GM12878 (cell line): ENCODE measurements at regions not wholly inside any gene's neighbourhood (a gene's known extent, or its start where the extent isn't known, plus 50 kb on each side); places are given as distances from the start of the nearest gene placed in this dataset.

ENCODE experiments used
- ATAC-seq: fragments of 200-7000 bp; cut with Tn5 transposase; 3 replicates; pipeline ENCODE4 v1.9.1; 2020; ENCODE audit warnings: mild to moderate bottlenecking, moderate library complexity
- BruUV-seq: library from RNA; stranded (reverse); fragments of 400-500 nt; replicated peaks from 2 replicates; lab custom pipeline; 2021; lab: Mats Ljungman, UMichigan
- CTCF ChIA-PET: fragments of 300-600 bp; sonication (Branson Sonifier 250); formaldehyde crosslinking; extraction: SDS; loops from one replicate; lab custom pipeline; 2021; ENCODE audit warnings: inconsistent platforms; lab: Yijun Ruan, JAX
- POLR2A ChIA-PET: fragments of 350-600 bp; formaldehyde crosslinking; extraction: SDS; loops from one replicate; lab custom pipeline; 2021; ENCODE audit warnings: inconsistent platforms; lab: Charles Lee
- RAD21 ChIA-PET: fragments of 300-600 bp; sonication (Branson Sonifier 250); formaldehyde crosslinking; loops from one replicate; lab custom pipeline; 2023; ENCODE audit warnings: antibody characterized with exemption; ENCODE audit not compliant: unreplicated experiment; lab: Charles Lee
- SMC1A ChIA-PET: fragments of 300-600 bp; sonication (Branson Sonifier 250); formaldehyde crosslinking; loops from one replicate; lab custom pipeline; 2023; ENCODE audit not compliant: unreplicated experiment, uncharacterized antibody; lab: Charles Lee
- DNase-seq: peaks from one replicate; pipeline ENCODE4 v3.0.0-alpha.2; 2011; ENCODE audit warnings: low read depth, low spot score
- FAIRE-seq: peaks from 3 replicates; lab custom pipeline; 2011; peaks lifted over from hg19 to GRCh38; lab: Jason Lieb, UNC
- H2AFZ ChIP-seq: 2 replicates; pipeline ENCODE4 v1.6.0; 2011; ENCODE audit warnings: low read depth, low read length, control low read depth; ENCODE audit not compliant: control insufficient read depth
- H3K27ac ChIP-seq: 2 replicates; pipeline ENCODE4 v1.5.1; 2011; ENCODE audit warnings: control low read depth; ENCODE audit not compliant: control insufficient read depth, insufficient read depth
- H3K27me3 ChIP-seq, 2 experiments: replicated peaks in 1 of 2; 2 replicates each; pipeline versions ENCODE4 v1.6.0 to v1.6.1; 2011; ENCODE audit warnings: low read length in 1 of 2; ENCODE audit not compliant: control insufficient read depth in 2 of 2, insufficient read depth in 2 of 2
- H3K36me3 ChIP-seq, 2 experiments: 2 replicates each; pipeline ENCODE4 v1.5.1; 2011; ENCODE audit warnings: low read length in 1 of 2; ENCODE audit not compliant: control insufficient read depth in 2 of 2, insufficient read depth in 2 of 2
- H3K4me1 ChIP-seq: 2 replicates; pipeline ENCODE4 v1.6.1; 2011; ENCODE audit warnings: mild to moderate bottlenecking, low read length, moderate library complexity, mixed read lengths; ENCODE audit not compliant: control insufficient read depth, insufficient read depth
- H3K4me2 ChIP-seq: 2 replicates; pipeline ENCODE4 v1.6.0; 2011; ENCODE audit warnings: control low read depth; ENCODE audit not compliant: control insufficient read depth, insufficient read depth
- H3K4me3 ChIP-seq: fragments of 200-600 bp; sonication (generic); 2 replicates; pipeline ENCODE4 v1.5.1; 2016
- H3K79me2 ChIP-seq: 2 replicates; pipeline ENCODE4 v1.6.0; 2011; ENCODE audit warnings: low read length; ENCODE audit not compliant: control insufficient read depth, insufficient read depth
- H3K9ac ChIP-seq: 2 replicates; pipeline ENCODE4 v1.8.0; 2011; ENCODE audit warnings: low read length, control low read depth, mixed read lengths; ENCODE audit not compliant: control insufficient read depth, insufficient read depth
- H3K9me3 ChIP-seq: replicated peaks from 3 replicates; pipeline ENCODE4 v1.5.1; 2011; ENCODE audit warnings: mild to moderate bottlenecking, low read length; ENCODE audit not compliant: control insufficient read depth, insufficient read depth
- H4K20me1 ChIP-seq: 2 replicates; pipeline ENCODE4 v1.6.0; 2011; ENCODE audit not compliant: control insufficient read depth, insufficient read depth
- ASH2L ChIP-seq: fragments of 300-600, 200-600 bp; sonication (generic); IDR thresholded peaks from 2 replicates; pipeline ENCODE4 v1.6.1; 2017; ENCODE audit warnings: low read depth, mild to moderate bottlenecking, borderline replicate concordance
- CREM ChIP-seq: IDR thresholded peaks from 2 replicates; pipeline ENCODE4 v1.6.1; 2014; ENCODE audit warnings: antibody characterized with exemption, low read depth
- DPF2 ChIP-seq: fragments of 450-650 bp; IDR thresholded peaks from 2 replicates; pipeline ENCODE4 v1.6.1; 2017; ENCODE audit warnings: mild to moderate bottlenecking
- ETV6 ChIP-seq, 2 experiments: fragments of 450-650 bp in 1 of 2; IDR thresholded peaks in 1 of 2; conservative IDR thresholded peaks in 1 of 2; 2 replicates each; pipeline ENCODE4 v1.6.1; 2014; ENCODE audit warnings: antibody characterized with exemption in 1 of 2, borderline replicate concordance in 1 of 2, low read depth in 1 of 2, mild to moderate bottlenecking in 1 of 2, moderate library complexity in 1 of 2
- EZH2 ChIP-seq: IDR thresholded peaks from 2 replicates; pipeline ENCODE4 v1.6.1; 2012; ENCODE audit warnings: low read depth, mild to moderate bottlenecking, control low read depth, inconsistent platforms, low read length, borderline replicate concordance; ENCODE audit not compliant: control insufficient read depth
- IKZF1 ChIP-seq: fragments of 450-650 bp; conservative IDR thresholded peaks from 2 replicates; pipeline ENCODE4 v1.6.1; 2017; ENCODE audit warnings: antibody characterized with exemption, mild to moderate bottlenecking
- IRF5 ChIP-seq: fragments of 450-650 bp; IDR thresholded peaks from 2 replicates; pipeline ENCODE4 v1.6.1; 2017; ENCODE audit warnings: borderline replicate concordance
- JUNB ChIP-seq: IDR thresholded peaks from 2 replicates; pipeline ENCODE4 v1.6.1; 2016; ENCODE audit warnings: antibody characterized with exemption, mild to moderate bottlenecking
- MTA2 ChIP-seq: fragments of 450-650 bp; IDR thresholded peaks from 2 replicates; pipeline ENCODE4 v1.6.1; 2016; ENCODE audit warnings: low read depth, mild to moderate bottlenecking, moderate library complexity
- PKNOX1 ChIP-seq: fragments of 450-650 bp; IDR thresholded peaks from 2 replicates; pipeline ENCODE4 v1.6.1; 2016; ENCODE audit warnings: mild to moderate bottlenecking
- SREBF1 ChIP-seq: IDR thresholded peaks from 2 replicates; pipeline ENCODE4 v1.6.1; 2012; ENCODE audit warnings: mild to moderate bottlenecking, low read length
- TARDBP ChIP-seq: IDR thresholded peaks from 2 replicates; pipeline ENCODE4 v1.6.1; 2016; ENCODE audit warnings: borderline replicate concordance
- WGBS: methylation state at CpG from one replicate; pipeline ENCODE4 v1.1.6; 2016; ENCODE audit warnings: low lambda C conversion rate; ENCODE audit not compliant: insufficient replicate concordance, insufficient coverage; ENCODE audit errors: missing lambda C conversion rate; 5-methylcytosine and 5-hydroxymethylcytosine counted together
- in situ Hi-C: fragments of 300-500 bp; cut with MboI; formaldehyde crosslinking; loops from 9 replicates; pipeline ENCODE4 v1.14.3; 2018; ENCODE audit warnings: mixed read lengths
- intact Hi-C: fragments of 100-400 bp; cut with micrococcal nuclease; formaldehyde crosslinking; loops from one replicate; pipeline ENCODE4 v1.14.2; 2022; ENCODE audit not compliant: unreplicated experiment
- TF ChIP-seq, protein P1 (sequence below): fragments of 450-650 bp; IDR thresholded peaks from 2 replicates; pipeline ENCODE4 v1.6.1; 2018; ENCODE audit warnings: borderline replicate concordance, mild to moderate bottlenecking; ENCODE audit not compliant: partially characterized antibody
- TF ChIP-seq, protein P2 (sequence below): IDR thresholded peaks from 2 replicates; pipeline ENCODE4 v1.6.1; 2012; ENCODE audit warnings: mild to moderate bottlenecking, low read depth, low read length

- Histone ChIP-seq H3K27ac (no peak overlapping the region), H3K4me3 (no peak overlapping the region), H3K36me3 (no peaks in the 10 kb centered on the region), H3K4me2 (no peak overlapping the region), H2AFZ (no peak overlapping the region), H3K9ac (no peak overlapping the region), H4K20me1 (no peaks in the 10 kb centered on the region)
- RAD21 ChIA-PET = no interaction called here
- CTCF ChIA-PET = no interaction called here
- DNase-seq (no peak), FAIRE-seq (no peak), ATAC-seq (no peak)
- no TSS peak for BruUV-seq
- intact Hi-C loops = no loop called here
- no peak for TF ChIP-seq TARDBP
- TF ChIP-seq IRF5 = no peak
- TF ChIP-seq, protein P1, sequence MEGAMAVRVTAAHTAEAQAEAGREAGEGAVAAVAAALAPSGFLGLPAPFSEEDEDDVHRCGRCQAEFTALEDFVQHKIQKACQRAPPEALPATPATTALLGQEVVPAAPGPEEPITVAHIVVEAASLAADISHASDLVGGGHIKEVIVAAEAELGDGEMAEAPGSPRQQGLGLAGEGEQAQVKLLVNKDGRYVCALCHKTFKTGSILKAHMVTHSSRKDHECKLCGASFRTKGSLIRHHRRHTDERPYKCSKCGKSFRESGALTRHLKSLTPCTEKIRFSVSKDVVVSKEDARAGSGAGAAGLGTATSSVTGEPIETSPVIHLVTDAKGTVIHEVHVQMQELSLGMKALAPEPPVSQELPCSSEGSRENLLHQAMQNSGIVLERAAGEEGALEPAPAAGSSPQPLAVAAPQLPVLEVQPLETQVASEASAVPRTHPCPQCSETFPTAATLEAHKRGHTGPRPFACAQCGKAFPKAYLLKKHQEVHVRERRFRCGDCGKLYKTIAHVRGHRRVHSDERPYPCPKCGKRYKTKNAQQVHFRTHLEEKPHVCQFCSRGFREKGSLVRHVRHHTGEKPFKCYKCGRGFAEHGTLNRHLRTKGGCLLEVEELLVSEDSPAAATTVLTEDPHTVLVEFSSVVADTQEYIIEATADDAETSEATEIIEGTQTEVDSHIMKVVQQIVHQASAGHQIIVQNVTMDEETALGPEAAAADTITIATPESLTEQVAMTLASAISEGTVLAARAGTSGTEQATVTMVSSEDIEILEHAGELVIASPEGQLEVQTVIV = no peak
- TF ChIP-seq CREM = no peak
- TF ChIP-seq MTA2 = no peak
- no peak for TF ChIP-seq JUNB
- TF ChIP-seq IKZF1 = no peak
- TF ChIP-seq, protein P2, sequence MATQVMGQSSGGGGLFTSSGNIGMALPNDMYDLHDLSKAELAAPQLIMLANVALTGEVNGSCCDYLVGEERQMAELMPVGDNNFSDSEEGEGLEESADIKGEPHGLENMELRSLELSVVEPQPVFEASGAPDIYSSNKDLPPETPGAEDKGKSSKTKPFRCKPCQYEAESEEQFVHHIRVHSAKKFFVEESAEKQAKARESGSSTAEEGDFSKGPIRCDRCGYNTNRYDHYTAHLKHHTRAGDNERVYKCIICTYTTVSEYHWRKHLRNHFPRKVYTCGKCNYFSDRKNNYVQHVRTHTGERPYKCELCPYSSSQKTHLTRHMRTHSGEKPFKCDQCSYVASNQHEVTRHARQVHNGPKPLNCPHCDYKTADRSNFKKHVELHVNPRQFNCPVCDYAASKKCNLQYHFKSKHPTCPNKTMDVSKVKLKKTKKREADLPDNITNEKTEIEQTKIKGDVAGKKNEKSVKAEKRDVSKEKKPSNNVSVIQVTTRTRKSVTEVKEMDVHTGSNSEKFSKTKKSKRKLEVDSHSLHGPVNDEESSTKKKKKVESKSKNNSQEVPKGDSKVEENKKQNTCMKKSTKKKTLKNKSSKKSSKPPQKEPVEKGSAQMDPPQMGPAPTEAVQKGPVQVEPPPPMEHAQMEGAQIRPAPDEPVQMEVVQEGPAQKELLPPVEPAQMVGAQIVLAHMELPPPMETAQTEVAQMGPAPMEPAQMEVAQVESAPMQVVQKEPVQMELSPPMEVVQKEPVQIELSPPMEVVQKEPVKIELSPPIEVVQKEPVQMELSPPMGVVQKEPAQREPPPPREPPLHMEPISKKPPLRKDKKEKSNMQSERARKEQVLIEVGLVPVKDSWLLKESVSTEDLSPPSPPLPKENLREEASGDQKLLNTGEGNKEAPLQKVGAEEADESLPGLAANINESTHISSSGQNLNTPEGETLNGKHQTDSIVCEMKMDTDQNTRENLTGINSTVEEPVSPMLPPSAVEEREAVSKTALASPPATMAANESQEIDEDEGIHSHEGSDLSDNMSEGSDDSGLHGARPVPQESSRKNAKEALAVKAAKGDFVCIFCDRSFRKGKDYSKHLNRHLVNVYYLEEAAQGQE = no peak
- TF ChIP-seq EZH2 = no peak
- TF ChIP-seq ETV6 (conservative IDR thresholded peaks at IDR 0.05 in 1 of 2, IDR thresholded peaks at IDR 0.05 in 1 of 2; ENCODE audit: borderline replicate concordance in 1 of 2, low read depth in 1 of 2) = no peak
- TF ChIP-seq DPF2 = no peak
- TF ChIP-seq SREBF1 = no peak
- no peak for TF ChIP-seq PKNOX1
- no peak for TF ChIP-seq ASH2L
- TF ChIP-seq, all 136 proteins: peak for 0
- Histone ChIP-seq H3K4me1 (no peaks in the 10 kb centered on the region), H3K79me2 (no peaks in the 10 kb centered on the region), H3K9me3 (no peaks in the 10 kb centered on the region), H3K27me3 (no peaks in the 10 kb centered on the region)
- 42% methylated on average over 1 of the region's 1 CpG for WGBS
- ChIA-PET POLR2A (no interaction called here), SMC1A (no interaction called here)
- in situ Hi-C loops = no loop called here
Measured at GRCh38 chr13:89610881-89611280, 1736.6 kb upstream of the MIR17HG start.
